ENCODE measurements at regions not wholly inside any gene's neighbourhood (a gene's known extent, or its start where the extent isn't known, plus 50 kb on each side); places are given as distances from the start of the nearest gene placed in this dataset.

DNA sequence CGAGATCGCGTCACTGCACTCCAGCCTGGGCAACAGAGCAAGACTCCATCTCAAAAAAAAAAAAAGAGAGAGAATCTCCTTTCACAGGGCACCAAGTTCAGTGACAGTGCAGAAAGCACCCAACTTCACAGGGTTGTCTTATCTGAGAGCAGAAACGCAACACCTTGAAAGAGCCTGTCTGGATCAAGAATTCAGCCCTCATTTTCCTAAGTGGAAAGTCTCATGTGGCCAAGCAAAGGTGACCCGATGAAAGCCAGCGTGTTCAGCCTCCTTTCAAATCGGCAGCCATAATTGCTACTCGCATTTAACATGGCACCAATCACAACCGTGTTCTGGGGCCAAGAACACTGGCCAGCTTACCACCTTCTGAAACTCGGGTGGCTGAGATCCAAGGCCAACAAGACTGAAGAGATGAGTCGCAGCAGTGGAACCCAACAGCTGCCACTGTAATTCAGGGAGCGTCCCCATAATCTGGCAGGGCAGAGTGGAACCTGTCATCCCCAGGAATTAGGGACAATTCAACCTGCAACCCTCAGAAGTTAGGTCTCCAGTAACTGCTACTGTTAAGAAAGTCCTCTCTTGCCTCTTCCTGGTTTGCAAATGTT lies 536.7 kb upstream of the JARID2 start:
- H3K4me1 ChIP-seq (ENCODE audit: control insufficient read depth, insufficient read depth, low read length): no peaks in the 10 kb centered on the region
- no peak overlapping the region for H3K27ac ChIP-seq (ENCODE audit: low read length)
- in situ Hi-C loops (cut with HindIII; ENCODE audit: low pct_unique_long_range_greater_than_20kb, low sequenced_read_pairs) (no loop called here), intact Hi-C loops (cut with micrococcal nuclease; ENCODE audit: unreplicated experiment) (no loop called here)
- no peak overlapping the region for H3K4me3 ChIP-seq (ENCODE audit: low read depth in 2 of 2, low read length in 2 of 2)
- CTCF ChIA-PET: no interaction called here
- TF ChIP-seq SIN3A (IDR thresholded peaks at IDR 0.05; ENCODE audit: borderline replicate concordance, insufficient read depth, low read depth, low read length) (no peak), POLR2AphosphoS5 (IDR thresholded peaks at IDR 0.05; ENCODE audit: low read depth, low read length) (no peak), CTCF (IDR thresholded peaks at IDR 0.05) (no peak), TCF7L2 (IDR thresholded peaks at IDR 0.05; ENCODE audit: low read depth, low read length) (no peak), REST (IDR thresholded peaks at IDR 0.05; ENCODE audit: insufficient read depth in 1 of 2, low read depth in 2 of 2, low read length in 1 of 2) (no peak)
- no peaks in the 10 kb centered on the region for H3K9me3 ChIP-seq (ENCODE audit: control insufficient read depth, insufficient read depth, low read depth, low read length)
- H3K27me3 ChIP-seq (ENCODE audit: control insufficient read depth, insufficient read depth, low read length): no peaks in the 10 kb centered on the region
- BruUV-seq (replicated peaks): no TSS peak
- POLR2A ChIA-PET: no interaction called here
- no peak for ATAC-seq
- DNase-seq (ENCODE audit: low read depth, low spot score): no peak
- no peaks in the 10 kb centered on the region for H3K36me3 ChIP-seq (ENCODE audit: control insufficient read depth, insufficient read depth, low read length)

DNA sequence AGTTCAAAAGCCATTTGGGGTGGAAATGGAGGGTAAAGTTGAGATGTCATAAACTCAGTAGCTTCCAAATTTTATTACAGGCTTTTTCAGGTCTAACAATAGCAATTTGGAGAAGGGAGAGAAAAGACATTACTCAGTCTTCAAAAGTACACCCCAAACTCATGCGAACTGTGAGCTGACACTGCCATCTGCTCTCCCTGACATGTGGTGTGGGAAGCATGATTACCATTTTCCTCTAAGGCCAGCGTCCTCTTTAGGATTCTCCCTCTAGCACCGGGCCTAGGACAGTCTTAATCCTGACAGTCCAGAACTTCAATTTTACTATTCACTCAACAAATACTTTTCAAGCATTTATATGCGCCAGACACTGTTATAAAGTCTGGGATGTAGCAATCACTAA lies 536.0 kb upstream of the JARID2 start:
- ATAC-seq: no peak
- no peaks in the 10 kb centered on the region for H3K9me3 ChIP-seq (ENCODE audit: control insufficient read depth, insufficient read depth, low read depth, low read length)
- POLR2A ChIA-PET: no interaction called here
- H3K4me3 ChIP-seq (ENCODE audit: low read depth in 2 of 2, low read length in 2 of 2): no peak overlapping the region
- intact Hi-C loops (cut with micrococcal nuclease; ENCODE audit: unreplicated experiment) (no loop called here), in situ Hi-C loops (cut with HindIII; ENCODE audit: low pct_unique_long_range_greater_than_20kb, low sequenced_read_pairs) (no loop called here)
- no TSS peak for BruUV-seq (replicated peaks)
- DNase-seq (ENCODE audit: low read depth, low spot score): no peak
- H3K4me1 ChIP-seq (ENCODE audit: control insufficient read depth, insufficient read depth, low read length): no peaks in the 10 kb centered on the region
- H3K27me3 ChIP-seq (ENCODE audit: control insufficient read depth, insufficient read depth, low read length): no peaks in the 10 kb centered on the region
- CTCF ChIA-PET: interaction anchor here (0.6 kb wide), 1 partner anchor 56 kb away, joined by 5 read pairs; no protein-coding TSS in a partner anchor
- H3K36me3 ChIP-seq (ENCODE audit: control insufficient read depth, insufficient read depth, low read length): no peaks in the 10 kb centered on the region
- TF ChIP-seq CTCF (IDR thresholded peaks at IDR 0.05): no peak
- TF ChIP-seq POLR2AphosphoS5 (IDR thresholded peaks at IDR 0.05; ENCODE audit: low read depth, low read length): no peak
- TF ChIP-seq REST (IDR thresholded peaks at IDR 0.05; ENCODE audit: insufficient read depth in 1 of 2, low read depth in 2 of 2, low read length in 1 of 2): no peak
- no peak for TF ChIP-seq SIN3A (IDR thresholded peaks at IDR 0.05; ENCODE audit: borderline replicate concordance, insufficient read depth, low read depth, low read length)
- TF ChIP-seq TCF7L2 (IDR thresholded peaks at IDR 0.05; ENCODE audit: low read depth, low read length): no peak
- no peak overlapping the region for H3K27ac ChIP-seq (ENCODE audit: low read length)
